Esophagus muscularis mucosa (tissue), 4 donors: ENCODE measurements at regions not wholly inside any gene's neighbourhood (a gene's known extent, or its start where the extent isn't known, plus 50 kb on each side); places are given as distances from the start of the nearest gene placed in this dataset.

Experiments
- CTCF ChIP-seq, 3 experiments: fragments of 200-600 bp in 2 of 3; fragments of 450-650 bp in 1 of 3; sonication (generic) in 2 of 3; IDR thresholded peaks; one replicate each; pipeline ENCODE4 v1.5.1; 2017 to 2019; ENCODE audit warnings: antibody characterized with exemption in 3 of 3, mild to moderate bottlenecking in 2 of 3, moderate library complexity in 1 of 3
- EP300 ChIP-seq: sonication (generic); formaldehyde crosslinking; IDR thresholded peaks from one replicate; pipeline ENCODE4 v1.6.1; 2017; ENCODE audit warnings: antibody characterized with exemption
- POLR2A ChIP-seq: fragments of 450-650 bp; IDR thresholded peaks from one replicate; pipeline ENCODE4 v1.6.1; 2017; ENCODE audit warnings: antibody characterized with exemption, moderate library complexity, mild to moderate bottlenecking, low read depth
- POLR2AphosphoS5 ChIP-seq, 2 donors: sonication (generic); formaldehyde crosslinking; IDR thresholded peaks; one replicate each; pipeline ENCODE4 v1.6.1; 2017; ENCODE audit warnings: antibody characterized with exemption in 2 of 2

- TF ChIP-seq EP300 = no peak
- TF ChIP-seq CTCF (IDR thresholded peaks at IDR 0.05) = no peak
- no peak for TF ChIP-seq POLR2AphosphoS5 (IDR thresholded peaks at IDR 0.05)
- TF ChIP-seq POLR2A = no peak
These were observed 617.3 kb downstream of the KCNJ3 start for GRCh38 chr2:155315768-155316167.
